ENCODE measurements at regions not wholly inside any gene's neighbourhood (a gene's known extent, or its start where the extent isn't known, plus 50 kb on each side); places are given as distances from the start of the nearest gene placed in this dataset.

DNA sequence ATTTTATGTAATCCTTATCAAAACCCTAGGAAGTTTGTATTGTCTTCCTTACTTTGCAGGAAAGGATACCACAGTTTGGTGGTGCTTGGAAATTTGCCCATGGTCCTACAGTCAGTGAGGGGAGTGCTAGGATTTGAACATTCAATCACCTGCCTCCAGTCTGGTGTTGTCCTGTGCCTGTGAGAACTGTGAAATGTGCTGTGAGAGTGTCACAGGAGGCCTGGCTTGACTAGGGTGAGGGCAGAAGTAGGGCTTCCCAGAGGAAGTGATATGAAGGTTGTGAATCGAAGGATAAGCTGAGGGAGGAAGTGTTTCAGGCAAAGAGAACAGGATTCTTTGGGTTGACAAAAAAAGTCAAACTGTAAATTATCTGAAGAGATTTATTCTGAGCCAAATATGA lies 424.4 kb downstream of the TMEM135 start:
- no peak overlapping the region for H3K27ac ChIP-seq (ENCODE audit: insufficient read length, low read depth, low read length)
- DNase-seq = no peak
- no peak overlapping the region for H2AK5ac ChIP-seq (ENCODE audit: insufficient read length, low read length)
- H3K4ac ChIP-seq (ENCODE audit: low read depth, low read length) = no peak overlapping the region
- no peaks in the 10 kb centered on the region for H3K27me3 ChIP-seq (ENCODE audit: insufficient read depth, low read length)
- no peaks in the 10 kb centered on the region for H3K4me1 ChIP-seq (ENCODE audit: insufficient read depth, low read length)
- H3K18ac ChIP-seq (ENCODE audit: insufficient read length, low read depth, low read length) = no peak overlapping the region
- H2AFZ ChIP-seq (ENCODE audit: low read length) = no peak overlapping the region
- H3K9ac ChIP-seq (ENCODE audit: extremely low read depth, insufficient read length, low read length) = no peak overlapping the region
- H3K4me1 Mint-ChIP-seq = peaks cover 0 to 7% of the 10 kb centered on the region in 2 experiments; a peak in 1 of 4 replicates
- H3K27ac Mint-ChIP-seq = no peak overlapping the region
- no peak overlapping the region for H2BK12ac ChIP-seq (ENCODE audit: insufficient read length, low read depth, low read length)
- H3K9me3 ChIP-seq (ENCODE audit: control insufficient read depth, low read depth, low read length) = no peaks in the 10 kb centered on the region
- no CpG with 5 or more reads among the region's 1 CpG for WGBS (ENCODE audit: extremely low coverage, insufficient read length, low lambda C conversion rate)
- TF ChIP-seq, protein P1, sequence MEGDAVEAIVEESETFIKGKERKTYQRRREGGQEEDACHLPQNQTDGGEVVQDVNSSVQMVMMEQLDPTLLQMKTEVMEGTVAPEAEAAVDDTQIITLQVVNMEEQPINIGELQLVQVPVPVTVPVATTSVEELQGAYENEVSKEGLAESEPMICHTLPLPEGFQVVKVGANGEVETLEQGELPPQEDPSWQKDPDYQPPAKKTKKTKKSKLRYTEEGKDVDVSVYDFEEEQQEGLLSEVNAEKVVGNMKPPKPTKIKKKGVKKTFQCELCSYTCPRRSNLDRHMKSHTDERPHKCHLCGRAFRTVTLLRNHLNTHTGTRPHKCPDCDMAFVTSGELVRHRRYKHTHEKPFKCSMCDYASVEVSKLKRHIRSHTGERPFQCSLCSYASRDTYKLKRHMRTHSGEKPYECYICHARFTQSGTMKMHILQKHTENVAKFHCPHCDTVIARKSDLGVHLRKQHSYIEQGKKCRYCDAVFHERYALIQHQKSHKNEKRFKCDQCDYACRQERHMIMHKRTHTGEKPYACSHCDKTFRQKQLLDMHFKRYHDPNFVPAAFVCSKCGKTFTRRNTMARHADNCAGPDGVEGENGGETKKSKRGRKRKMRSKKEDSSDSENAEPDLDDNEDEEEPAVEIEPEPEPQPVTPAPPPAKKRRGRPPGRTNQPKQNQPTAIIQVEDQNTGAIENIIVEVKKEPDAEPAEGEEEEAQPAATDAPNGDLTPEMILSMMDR (conservative IDR thresholded peaks at IDR 0.05) = no peak
- H3K56ac ChIP-seq (ENCODE audit: insufficient read length, low read depth, low read length) = no peak overlapping the region
- no peak overlapping the region for H3K14ac ChIP-seq (ENCODE audit: insufficient read depth, low read length)
- H3T11ph ChIP-seq (ENCODE audit: low read length) = no peak overlapping the region
- H4K91ac ChIP-seq (ENCODE audit: insufficient read length, low read depth, low read length) = no peak overlapping the region
- no peaks in the 10 kb centered on the region for H3K36me3 Mint-ChIP-seq (ENCODE audit: insufficient read depth in 1 of 3, low read depth in 3 of 3)
- no peaks in the 10 kb centered on the region for H3K79me1 ChIP-seq (ENCODE audit: insufficient read depth, low read depth, low read length, poor library complexity, severe bottlenecking)
- no peak overlapping the region for H2BK5ac ChIP-seq (ENCODE audit: insufficient read length, low read length)
- no peaks in the 10 kb centered on the region for H3K27me3 Mint-ChIP-seq (ENCODE audit: low read depth)
- H2BK120ac ChIP-seq (ENCODE audit: low read depth, low read length, poor library complexity, severe bottlenecking) = no peak overlapping the region
- H3K23me2 ChIP-seq (ENCODE audit: insufficient read length, low read depth, low read length, poor library complexity, severe bottlenecking) = no peaks in the 10 kb centered on the region
- H4K8ac ChIP-seq (replicated peaks; ENCODE audit: insufficient read length, low read depth, low read length) = no peak overlapping the region
- no peak overlapping the region for H2BK20ac ChIP-seq (ENCODE audit: low read depth, low read length, poor library complexity, severe bottlenecking)
- H4K5ac ChIP-seq (ENCODE audit: insufficient read length, low read depth, low read length) = no peak overlapping the region
- no peaks in the 10 kb centered on the region for H4K20me1 ChIP-seq (ENCODE audit: control insufficient read depth, insufficient read depth, insufficient read length)
- no peak overlapping the region for H3K4me3 Mint-ChIP-seq
- no peaks in the 10 kb centered on the region for H3K79me2 ChIP-seq (ENCODE audit: insufficient read depth, low read length)
- H2BK15ac ChIP-seq (ENCODE audit: low read depth, low read length) = no peak overlapping the region
- no peak overlapping the region for H3K23ac ChIP-seq (ENCODE audit: insufficient read length, low read depth, low read length)
- no peaks in the 10 kb centered on the region for H3K9me3 Mint-ChIP-seq
- H3K4me2 ChIP-seq (ENCODE audit: insufficient read depth, insufficient read length, low read length) = no peak overlapping the region

Data from H9 (cell line).